H1 (cell line): ENCODE measurements at regions not wholly inside any gene's neighbourhood (a gene's known extent, or its start where the extent isn't known, plus 50 kb on each side); places are given as distances from the start of the nearest gene placed in this dataset.

Source experiments
- EZH2 ChIP-seq: fragments of 200-600 bp; sonication (generic); IDR thresholded peaks from 2 replicates; pipeline ENCODE4 v1.7.1; 2012; ENCODE audit warnings: low read depth, mild to moderate bottlenecking, moderate library complexity, low read length, inconsistent platforms; ENCODE audit not compliant: severe bottlenecking
- JUND ChIP-seq: IDR thresholded peaks from 2 replicates; pipeline ENCODE4 v1.6.1; 2011; ENCODE audit warnings: mild to moderate bottlenecking, improper control_type of control experiment, low read length
- POLR2A ChIP-seq, 2 experiments: IDR thresholded peaks; 1 replicate in 1 of 2; 2 replicates in 1 of 2; pipeline ENCODE4 v1.6.1; 2011; ENCODE audit warnings: low read depth in 2 of 2, low read length in 2 of 2, mild to moderate bottlenecking in 2 of 2; ENCODE audit errors: control extremely low read depth in 1 of 2
- RAD21 ChIP-seq, 2 experiments: IDR thresholded peaks in 1 of 2; conservative IDR thresholded peaks in 1 of 2; 2 replicates each; pipeline ENCODE4 v1.6.1; 2011; ENCODE audit warnings: low read depth in 2 of 2, low read length in 2 of 2, improper control_type of control experiment in 1 of 2, inconsistent platforms in 1 of 2, mild to moderate bottlenecking in 1 of 2, moderate library complexity in 1 of 2
- SP1 ChIP-seq: IDR thresholded peaks from 2 replicates; pipeline ENCODE4 v1.6.1; 2011; ENCODE audit warnings: low read depth, low read length
- SUZ12 ChIP-seq: fragments of 200-600 bp; sonication (generic); IDR thresholded peaks from 2 replicates; pipeline ENCODE4 v1.6.1; 2012; ENCODE audit warnings: mild to moderate bottlenecking, inconsistent platforms, low read length, moderate library complexity, mixed read lengths
- TF ChIP-seq, protein P1 (sequence below), 3 experiments: IDR thresholded peaks; 1 replicate in 2 of 3; 2 replicates in 1 of 3; pipeline versions ENCODE4 v1.5.1 to v1.6.1; 2011; ENCODE audit warnings: low read length in 3 of 3, mild to moderate bottlenecking in 3 of 3, inconsistent platforms in 2 of 3, low read depth in 1 of 3, moderate library complexity in 1 of 3; ENCODE audit not compliant: insufficient read depth in 1 of 3; ENCODE audit errors: control extremely low read depth in 1 of 3
- TF ChIP-seq, protein P2 (sequence below): IDR thresholded peaks from 2 replicates; pipeline ENCODE4 v1.6.1; 2011; ENCODE audit warnings: low read depth, mild to moderate bottlenecking, low read length; ENCODE audit not compliant: insufficient read depth
- TF ChIP-seq, protein P3 (sequence below): IDR thresholded peaks from 2 replicates; pipeline ENCODE4 v1.6.1; 2012; ENCODE audit warnings: inconsistent platforms

DNA sequence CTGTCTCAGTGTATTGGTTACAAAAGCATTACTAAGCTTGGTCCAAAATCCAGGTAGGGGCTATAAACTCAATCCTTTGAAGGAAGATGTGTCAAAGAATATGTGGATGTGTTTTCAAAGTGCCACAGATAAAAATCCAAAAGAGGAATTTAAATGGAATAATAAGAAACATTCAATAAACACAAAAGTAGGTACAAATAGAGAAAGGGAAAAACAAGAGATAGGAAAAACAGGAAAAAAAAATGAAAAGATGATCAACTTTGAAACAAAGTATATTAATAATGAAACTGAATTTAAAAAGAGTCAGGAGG, 64.0 kb downstream of the PPP4R3C start:
- TF ChIP-seq, protein P1, sequence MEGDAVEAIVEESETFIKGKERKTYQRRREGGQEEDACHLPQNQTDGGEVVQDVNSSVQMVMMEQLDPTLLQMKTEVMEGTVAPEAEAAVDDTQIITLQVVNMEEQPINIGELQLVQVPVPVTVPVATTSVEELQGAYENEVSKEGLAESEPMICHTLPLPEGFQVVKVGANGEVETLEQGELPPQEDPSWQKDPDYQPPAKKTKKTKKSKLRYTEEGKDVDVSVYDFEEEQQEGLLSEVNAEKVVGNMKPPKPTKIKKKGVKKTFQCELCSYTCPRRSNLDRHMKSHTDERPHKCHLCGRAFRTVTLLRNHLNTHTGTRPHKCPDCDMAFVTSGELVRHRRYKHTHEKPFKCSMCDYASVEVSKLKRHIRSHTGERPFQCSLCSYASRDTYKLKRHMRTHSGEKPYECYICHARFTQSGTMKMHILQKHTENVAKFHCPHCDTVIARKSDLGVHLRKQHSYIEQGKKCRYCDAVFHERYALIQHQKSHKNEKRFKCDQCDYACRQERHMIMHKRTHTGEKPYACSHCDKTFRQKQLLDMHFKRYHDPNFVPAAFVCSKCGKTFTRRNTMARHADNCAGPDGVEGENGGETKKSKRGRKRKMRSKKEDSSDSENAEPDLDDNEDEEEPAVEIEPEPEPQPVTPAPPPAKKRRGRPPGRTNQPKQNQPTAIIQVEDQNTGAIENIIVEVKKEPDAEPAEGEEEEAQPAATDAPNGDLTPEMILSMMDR (IDR thresholded peaks at IDR 0.05; ENCODE audit: control extremely low read depth in 1 of 3, insufficient read depth in 1 of 3, low read depth in 1 of 3, low read length in 3 of 3), result no peak
- TF ChIP-seq POLR2A (IDR thresholded peaks at IDR 0.05; ENCODE audit: control extremely low read depth in 1 of 2, low read depth in 2 of 2, low read length in 2 of 2) (no peak), SUZ12 (no peak), SP1 (no peak), EZH2 (no peak), JUND (no peak), RAD21 (IDR thresholded peaks at IDR 0.05 in 1 of 2, conservative IDR thresholded peaks at IDR 0.05 in 1 of 2; ENCODE audit: low read depth in 2 of 2, low read length in 2 of 2) (no peak)
- TF ChIP-seq, protein P2, sequence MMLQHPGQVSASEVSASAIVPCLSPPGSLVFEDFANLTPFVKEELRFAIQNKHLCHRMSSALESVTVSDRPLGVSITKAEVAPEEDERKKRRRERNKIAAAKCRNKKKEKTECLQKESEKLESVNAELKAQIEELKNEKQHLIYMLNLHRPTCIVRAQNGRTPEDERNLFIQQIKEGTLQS, result no peak
- TF ChIP-seq, protein P3, sequence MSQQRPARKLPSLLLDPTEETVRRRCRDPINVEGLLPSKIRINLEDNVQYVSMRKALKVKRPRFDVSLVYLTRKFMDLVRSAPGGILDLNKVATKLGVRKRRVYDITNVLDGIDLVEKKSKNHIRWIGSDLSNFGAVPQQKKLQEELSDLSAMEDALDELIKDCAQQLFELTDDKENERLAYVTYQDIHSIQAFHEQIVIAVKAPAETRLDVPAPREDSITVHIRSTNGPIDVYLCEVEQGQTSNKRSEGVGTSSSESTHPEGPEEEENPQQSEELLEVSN, result no peak
